ENCODE measurements at regions not wholly inside any gene's neighbourhood (a gene's known extent, or its start where the extent isn't known, plus 50 kb on each side); places are given as distances from the start of the nearest gene placed in this dataset.

DNA sequence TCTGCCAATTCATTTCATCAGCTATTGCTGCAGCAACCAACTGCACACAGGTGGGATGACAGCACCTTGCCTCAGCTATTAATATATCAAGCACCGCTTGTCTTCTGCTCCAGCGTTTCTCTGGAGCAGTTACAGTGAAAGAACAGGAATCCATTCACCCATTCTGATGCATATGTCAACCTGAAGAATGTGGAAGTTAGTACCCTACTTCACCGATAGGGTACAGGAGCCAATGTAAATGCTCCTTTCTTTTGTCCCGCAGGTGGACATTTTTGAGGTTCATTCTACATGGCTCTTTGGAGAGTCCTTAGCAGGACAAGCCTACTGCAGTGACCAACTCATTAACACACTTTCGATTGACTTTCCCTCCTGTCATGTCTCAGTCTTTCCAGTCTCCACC lies 104.4 kb upstream of the PRNP start:
- TF ChIP-seq CEBPB (IDR thresholded peaks at IDR 0.05; ENCODE audit: low read depth): no peak
- no peak for TF ChIP-seq CTCF (IDR thresholded peaks at IDR 0.05 in 2 of 3, conservative IDR thresholded peaks at IDR 0.05 in 1 of 3; ENCODE audit: borderline replicate concordance in 1 of 3, insufficient read depth in 1 of 3, low read depth in 2 of 3, low read length in 2 of 3)
- TF ChIP-seq POLR2A (IDR thresholded peaks at IDR 0.05; ENCODE audit: borderline replicate concordance, extremely low read depth, insufficient read depth, insufficient read length): no peak
- no peak for TF ChIP-seq JUND (IDR thresholded peaks at IDR 0.05)
- no peak for TF ChIP-seq EZH2 (IDR thresholded peaks at IDR 0.05)
- TF ChIP-seq YY1 (IDR thresholded peaks at IDR 0.05; ENCODE audit: extremely low read depth, insufficient replicate concordance, low read depth, low read length): no peak
- TF ChIP-seq SP1 (IDR thresholded peaks at IDR 0.05; ENCODE audit: low read depth): no peak
